Fibroblast of the conjunctiva (primary cell): ENCODE measurements at regions not wholly inside any gene's neighbourhood (a gene's known extent, or its start where the extent isn't known, plus 50 kb on each side); places are given as distances from the start of the nearest gene placed in this dataset.
"Not testable (repeated sequence)": the region's sequence is repeated elsewhere in the genome, so short reads cannot be mapped to it uniquely, and the experiment has no call there.

ENCODE experiments used
- DNase-seq: peaks from one replicate; pipeline ENCODE4 v3.0.0-alpha.2; 2010; ENCODE audit warnings: low read depth

DNA sequence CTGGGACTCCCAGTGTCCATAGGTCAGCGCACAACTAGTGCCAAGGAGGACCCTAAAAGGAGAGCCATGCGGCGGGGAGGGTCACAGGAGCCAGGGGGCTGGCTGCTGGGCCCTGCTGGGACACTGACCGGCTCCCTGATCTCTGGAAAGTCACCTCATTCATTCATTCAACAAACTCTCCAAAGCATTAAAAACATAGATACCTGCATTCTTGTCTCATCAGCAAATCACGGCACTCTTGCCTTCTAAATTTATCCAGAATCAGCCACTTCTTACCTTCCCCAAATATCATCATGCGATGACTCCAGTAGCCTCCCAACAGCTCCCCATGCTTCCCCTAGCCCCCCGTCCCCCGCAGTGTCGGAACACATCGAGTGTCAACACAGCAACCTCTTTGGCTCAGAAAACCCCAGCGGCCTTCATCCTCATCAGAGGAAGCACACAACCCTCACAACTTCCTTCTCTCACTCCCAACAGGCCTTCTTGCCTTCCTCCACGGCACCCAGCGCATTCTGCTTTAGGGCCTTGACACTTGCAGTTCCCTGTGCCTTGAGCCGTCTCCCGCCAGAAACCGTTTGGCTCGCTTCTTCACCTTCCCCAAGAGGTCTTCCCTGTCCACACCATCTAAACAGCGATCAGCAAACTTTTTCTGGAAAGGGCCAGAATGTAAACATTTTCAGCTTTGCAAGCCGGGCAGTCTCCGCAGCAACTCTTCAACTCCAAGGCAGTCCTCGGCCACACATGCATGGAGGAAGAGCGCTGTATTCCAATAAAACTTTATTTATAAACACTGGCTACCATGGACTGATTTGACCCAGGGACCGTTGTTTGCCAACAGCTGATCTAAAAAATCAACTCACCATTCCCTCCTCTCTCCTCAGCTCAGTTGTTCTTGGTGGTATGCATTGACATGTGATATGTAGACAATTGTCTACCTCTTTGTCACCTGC, 119.5 kb upstream of the TNRC6C start:
- no peak for DNase-seq

GRCh38 chr17:77839698-77840512, 118.6 kb upstream of the TNRC6C start:
- no peak for DNase-seq

DNA sequence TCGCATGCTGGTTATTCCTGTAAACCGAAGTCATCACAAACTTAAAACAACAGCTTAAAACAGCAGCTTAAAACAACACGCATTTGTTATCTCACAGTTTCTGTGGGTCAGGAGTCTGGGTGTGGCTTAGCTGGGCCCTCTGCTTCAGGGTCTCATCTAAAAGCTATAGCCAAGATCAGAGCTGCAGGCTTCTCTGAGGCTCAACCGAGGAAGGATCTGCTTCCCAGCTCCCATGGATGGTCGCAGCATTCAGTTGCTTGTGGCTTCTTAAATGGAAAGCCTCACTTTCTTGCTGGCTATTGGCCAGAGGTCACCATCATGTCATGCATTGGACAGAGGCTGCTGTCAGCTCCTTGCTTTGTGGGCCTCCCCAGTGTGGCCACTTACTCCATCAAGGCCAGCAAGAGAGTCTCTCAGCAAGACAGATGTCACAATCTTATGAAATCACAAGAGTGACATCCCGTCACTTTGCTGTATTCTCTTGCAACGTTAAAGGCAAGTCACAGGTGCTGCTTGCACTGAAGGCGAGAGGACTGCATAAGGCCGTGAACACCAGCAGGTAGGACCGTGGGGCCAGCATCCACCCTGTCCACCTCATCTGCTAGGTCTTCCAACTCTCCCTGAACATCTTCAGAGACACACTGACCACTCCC, 117.9 kb upstream of the TNRC6C start:
- no peak for DNase-seq

- no peak for DNase-seq
Observed at GRCh38 chr17:77841742-77842527, 116.6 kb upstream of the TNRC6C start.

DNA sequence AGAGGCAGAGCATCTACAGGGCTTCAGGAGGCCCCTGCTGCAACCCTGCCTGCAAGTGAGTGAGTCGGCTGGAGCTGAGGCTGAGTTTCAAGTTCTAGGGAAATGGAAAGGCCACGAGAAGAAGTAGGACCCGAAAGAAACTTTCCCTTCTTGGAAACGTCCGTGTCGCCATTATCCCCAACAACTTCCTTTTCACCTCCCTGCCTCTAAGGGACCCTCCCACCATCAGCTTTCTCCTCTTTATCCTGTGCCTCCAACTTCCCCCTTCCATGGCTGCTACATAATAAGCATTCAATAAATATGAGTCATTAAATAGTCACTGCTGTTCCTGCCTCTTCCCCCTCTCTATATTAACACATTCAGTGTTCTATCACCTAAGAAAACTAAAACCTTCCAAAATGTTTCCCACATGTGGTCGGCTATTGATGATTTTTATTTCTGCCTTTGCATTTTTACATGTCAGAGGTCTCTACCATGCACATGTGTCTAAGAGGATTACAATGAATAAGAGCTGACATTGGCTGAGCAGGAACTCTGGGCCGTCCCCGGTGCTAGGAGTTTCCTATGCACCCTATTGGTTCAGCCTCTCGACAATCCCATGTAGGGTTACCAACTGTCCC, 115.9 kb upstream of the TNRC6C start:
- DNase-seq, result no peak

DNA sequence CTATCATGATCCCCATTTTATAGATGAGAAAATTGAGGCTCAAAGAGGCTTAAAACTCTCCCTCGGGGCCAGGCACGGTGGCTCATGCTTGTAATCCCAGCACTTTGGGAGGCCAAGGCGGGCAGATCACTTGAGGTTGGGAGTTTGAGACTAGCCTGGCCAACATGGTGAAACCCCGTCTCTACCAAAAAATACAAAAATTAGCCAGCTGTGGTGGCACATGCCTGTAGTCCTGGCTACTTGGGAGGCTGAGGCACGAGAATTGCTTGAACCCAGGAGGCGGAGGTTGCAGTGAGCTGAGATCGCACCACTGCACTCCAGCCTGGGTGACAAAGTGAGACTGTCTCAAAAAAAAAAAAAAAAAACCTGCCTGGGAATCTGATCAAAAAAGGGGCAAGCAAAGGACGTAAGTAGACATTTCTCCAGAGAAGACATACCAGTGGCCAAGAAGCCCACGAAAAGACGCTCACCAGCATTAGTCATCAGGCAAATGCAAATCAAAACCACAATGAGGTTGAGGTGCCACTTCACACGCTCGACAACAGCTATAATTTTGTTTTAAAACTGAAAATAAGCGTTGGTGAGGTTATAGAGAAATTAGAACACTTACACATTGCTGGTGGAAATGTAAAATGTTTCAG, 115.1 kb upstream of the TNRC6C start:
- DNase-seq, result not testable (repeated sequence)

DNA sequence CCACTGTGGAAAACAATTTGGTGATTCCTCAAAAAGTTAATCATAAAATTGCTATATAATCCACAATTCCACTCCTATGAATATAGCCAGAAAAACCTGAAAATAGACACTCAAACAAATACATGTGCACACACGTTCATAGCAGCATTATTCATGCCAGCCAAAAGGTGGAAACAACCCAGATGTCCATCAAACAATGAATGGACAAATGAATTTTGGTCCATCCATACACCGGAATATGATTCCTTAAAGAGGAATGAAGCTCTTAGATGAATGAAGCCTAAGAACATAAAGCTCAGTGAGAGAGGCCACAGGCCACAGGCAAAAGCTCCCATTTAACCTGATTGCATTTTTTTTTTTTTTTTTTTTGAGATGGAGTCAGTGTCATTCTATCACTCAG, 114.6 kb upstream of the TNRC6C start:
- DNase-seq, result no peak

GRCh38 chr17:77844681-77845080, 113.8 kb upstream of the TNRC6C start:
- no peak for DNase-seq

DNA sequence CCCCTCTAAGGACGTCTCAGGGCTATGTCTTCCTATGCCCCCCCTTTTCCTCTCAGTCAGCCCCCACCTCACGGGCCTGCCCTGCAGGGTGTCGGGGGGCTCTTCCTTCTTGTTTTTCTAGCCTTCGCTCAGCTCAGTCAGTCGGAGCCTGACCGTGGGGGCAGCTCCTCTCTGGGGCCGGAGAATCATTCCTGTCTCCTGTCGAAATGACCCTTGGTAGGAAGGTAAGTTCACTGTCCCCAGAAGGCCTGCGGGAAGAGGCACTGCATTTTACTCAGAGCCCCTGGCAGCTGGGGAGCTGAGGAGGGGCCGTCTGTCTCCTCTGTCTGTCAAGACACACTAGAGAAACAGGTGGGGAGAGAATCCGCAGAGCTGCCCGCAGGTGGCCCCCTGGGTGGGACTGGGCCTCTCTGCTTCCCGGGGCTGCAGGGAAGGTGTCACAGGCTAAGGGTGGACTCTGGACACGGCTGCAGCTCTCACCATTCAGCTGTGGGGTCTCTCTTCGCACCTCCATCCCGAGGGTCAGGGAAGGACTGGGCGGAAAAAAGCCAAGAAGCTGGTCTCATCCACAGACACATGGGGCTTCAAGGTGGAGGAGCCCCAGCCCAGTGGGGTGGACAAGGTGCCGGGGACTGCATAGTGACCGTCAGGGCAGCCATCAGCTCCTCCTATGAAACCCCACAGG, 112.8 kb upstream of the TNRC6C start:
- DNase-seq, result no peak

- no peak for DNase-seq
Observed at GRCh38 chr17:77846531-77847085, 111.9 kb upstream of the TNRC6C start.

DNA sequence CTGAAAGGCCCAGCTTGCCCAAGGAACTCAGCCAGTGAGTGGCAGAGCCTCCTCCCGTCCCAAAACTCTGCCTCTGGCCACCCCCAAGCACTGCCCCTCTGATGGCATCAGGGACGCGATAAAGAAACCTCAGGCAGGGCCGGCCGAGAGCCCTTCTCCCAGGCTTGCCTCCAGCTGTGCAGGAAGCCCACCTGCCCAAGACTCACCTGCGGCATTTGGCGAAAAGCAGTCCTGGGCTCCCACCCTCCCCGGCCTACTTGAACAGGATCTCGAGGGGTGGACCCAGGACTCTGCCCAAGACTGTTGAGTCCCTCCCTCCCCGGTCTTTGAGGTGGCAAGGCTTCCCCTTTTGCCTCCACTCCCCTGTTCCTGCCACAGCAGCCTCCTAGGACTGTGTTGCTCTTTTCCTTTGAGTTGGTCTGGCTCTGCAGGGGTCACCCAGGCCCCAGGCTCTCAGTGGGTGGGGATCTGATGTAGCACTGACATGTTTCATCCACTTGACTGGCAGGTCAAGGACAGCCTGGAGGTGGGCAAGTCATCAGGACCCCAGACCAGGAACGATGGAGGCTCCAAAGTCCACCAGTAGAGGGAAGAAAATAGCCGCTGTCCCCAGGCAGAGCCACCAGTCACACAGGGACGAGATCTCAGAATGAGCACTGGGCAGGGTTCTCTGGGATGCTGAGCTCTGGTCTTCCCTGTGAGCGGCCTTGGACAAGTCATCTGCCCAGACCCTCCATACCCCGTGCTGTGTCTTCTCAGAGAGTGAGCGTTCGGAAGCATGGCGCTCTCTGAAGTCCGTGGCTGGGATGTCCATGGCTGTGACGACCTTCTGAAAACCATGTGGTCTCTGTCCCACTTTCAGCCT, 111.0 kb upstream of the TNRC6C start:
- no peak for DNase-seq

- DNase-seq, result no peak
Observed at GRCh38 chr17:77848257-77848656, 110.2 kb upstream of the TNRC6C start.

DNA sequence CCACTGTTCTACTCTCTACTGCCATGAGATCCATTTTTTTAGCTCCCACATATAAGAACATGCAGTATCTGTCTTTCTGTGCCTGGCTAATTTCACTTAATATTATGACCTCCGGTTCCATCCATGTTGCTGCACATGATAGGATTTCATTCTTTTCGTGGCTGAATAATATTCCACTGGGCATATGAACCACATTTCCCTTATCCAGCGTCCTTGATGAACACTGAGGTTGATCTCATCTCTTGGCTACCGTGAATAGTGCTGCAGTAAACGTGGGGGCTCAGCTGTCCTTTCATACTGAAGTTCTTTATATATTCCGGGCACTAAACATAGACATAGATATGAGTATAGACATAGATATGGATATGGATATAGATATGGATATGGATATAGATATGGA, 109.3 kb upstream of the TNRC6C start:
- DNase-seq, result no peak

GRCh38 chr17:77851921-77852320, 106.6 kb upstream of the TNRC6C start:
- DNase-seq, result no peak

- no peak for DNase-seq
Observed at GRCh38 chr17:77852731-77853130, 105.8 kb upstream of the TNRC6C start.

DNA sequence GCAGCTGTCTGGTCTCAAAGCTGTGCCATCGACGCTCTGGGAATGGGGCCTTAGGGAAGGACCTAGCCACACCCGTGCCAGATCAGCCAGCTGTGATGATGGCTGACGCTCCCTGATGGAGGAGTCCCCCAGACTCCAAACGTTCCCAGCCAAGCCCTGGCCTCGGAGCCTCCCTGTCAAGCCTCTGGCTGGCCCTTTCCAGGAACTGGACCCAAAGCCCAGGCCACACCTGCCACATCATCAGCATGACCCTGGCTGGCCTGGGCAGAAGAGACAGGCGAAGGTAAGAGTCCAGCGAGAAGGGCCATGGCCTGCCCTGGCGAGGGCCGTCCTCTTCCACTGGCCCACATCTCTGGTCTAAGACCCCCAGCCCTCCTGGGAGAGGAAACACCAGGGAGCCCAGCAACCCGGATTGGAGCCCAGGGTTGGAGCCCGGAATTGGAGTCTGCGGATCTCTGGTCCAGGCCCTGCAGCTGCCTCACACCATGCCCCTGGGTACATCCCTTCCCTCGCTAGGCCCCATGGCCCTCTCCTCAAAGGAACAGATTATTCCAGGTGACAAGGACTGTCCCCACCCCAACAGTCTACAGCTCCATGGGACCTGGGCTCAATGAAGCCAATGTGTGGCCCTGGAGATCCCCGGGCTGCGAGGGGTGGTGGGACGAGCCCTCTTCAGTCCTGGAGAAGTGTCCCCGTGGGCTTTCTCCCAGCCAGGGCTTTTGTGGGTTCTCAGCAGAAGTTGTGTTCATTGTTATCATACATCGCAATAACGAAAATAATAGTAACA, 105.1 kb upstream of the TNRC6C start:
- no peak for DNase-seq

GRCh38 chr17:77854083-77854758, 104.3 kb upstream of the TNRC6C start:
- DNase-seq, result no peak
